GM12872 (cell line): ENCODE measurements at regions not wholly inside any gene's neighbourhood (a gene's known extent, or its start where the extent isn't known, plus 50 kb on each side); places are given as distances from the start of the nearest gene placed in this dataset.

Source experiments
- CTCF ChIP-seq: IDR thresholded peaks from 3 replicates; pipeline ENCODE4 v1.5.1; 2011; ENCODE audit warnings: low read depth, mild to moderate bottlenecking, low read length, moderate library complexity; ENCODE audit not compliant: insufficient read depth

GRCh38 chr2:4291430-4291829 lies 588.1 kb downstream of the DCDC2C start:
- no peak for TF ChIP-seq CTCF

GRCh38 chr2:4295680-4296079 lies 592.3 kb downstream of the DCDC2C start:
- TF ChIP-seq CTCF = no peak

- no peak for TF ChIP-seq CTCF
Observed at GRCh38 chr2:4300616-4301015, 597.2 kb downstream of the DCDC2C start.

GRCh38 chr2:4324531-4324930 lies 621.2 kb downstream of the DCDC2C start:
- no peak for TF ChIP-seq CTCF

- TF ChIP-seq CTCF = no peak
Observed at GRCh38 chr2:4336864-4337263, 633.5 kb downstream of the DCDC2C start.

- TF ChIP-seq CTCF = no peak
Observed at GRCh38 chr2:4338345-4338744, 635.0 kb downstream of the DCDC2C start.

GRCh38 chr2:4340536-4340935 lies 637.2 kb downstream of the DCDC2C start:
- TF ChIP-seq CTCF = no peak

- TF ChIP-seq CTCF = no peak
Observed at GRCh38 chr2:4346628-4347027, 643.3 kb downstream of the DCDC2C start.
